HG03135 (cell line): ENCODE measurements at regions not wholly inside any gene's neighbourhood (a gene's known extent, or its start where the extent isn't known, plus 50 kb on each side); places are given as distances from the start of the nearest gene placed in this dataset.
"Not testable (repeated sequence)": the region's sequence is repeated elsewhere in the genome, so short reads cannot be mapped to it uniquely, and the experiment has no call there.

ENCODE experiments used
- ATAC-seq: cut with Tn5 transposase; IDR thresholded peaks from one replicate; pipeline ENCODE4 v1.9.1; 2021; ENCODE audit warnings: mild to moderate bottlenecking, moderate library complexity; ENCODE audit not compliant: unreplicated experiment

- no peak for ATAC-seq
These were observed 1007.2 kb downstream of the REEP3 start for GRCh38 chr10:64528294-64529002.

GRCh38 chr10:64529003-64529350 is 1007.8 kb downstream of the REEP3 start:
- no peak for ATAC-seq

- no peak for ATAC-seq
These were observed 1013.4 kb downstream of the REEP3 start for GRCh38 chr10:64534616-64535015.

- no peak for ATAC-seq
These were observed 1014.1 kb downstream of the REEP3 start for GRCh38 chr10:64535131-64535867.

GRCh38 chr10:64537112-64537511 is 1015.9 kb downstream of the REEP3 start:
- ATAC-seq, result no peak

GRCh38 chr10:64537928-64538327 is 1016.7 kb downstream of the REEP3 start:
- ATAC-seq, result no peak

GRCh38 chr10:64546073-64546472 is 1024.9 kb downstream of the REEP3 start:
- no peak for ATAC-seq

- ATAC-seq, result no peak
These were observed 1026.0 kb downstream of the REEP3 start for GRCh38 chr10:64547168-64547567.

- no peak for ATAC-seq
These were observed 1034.5 kb downstream of the REEP3 start for GRCh38 chr10:64555666-64556065.

GRCh38 chr10:64558094-64558835 is 1037.1 kb downstream of the REEP3 start:
- no peak for ATAC-seq

- ATAC-seq, result no peak
These were observed 1049.9 kb downstream of the REEP3 start for GRCh38 chr10:64571056-64571455.

GRCh38 chr10:64573623-64574325 is 1052.6 kb downstream of the REEP3 start:
- no peak for ATAC-seq

GRCh38 chr10:64574371-64574770 is 1053.2 kb downstream of the REEP3 start:
- ATAC-seq, result no peak

GRCh38 chr10:64576497-64576896 is 1055.3 kb downstream of the REEP3 start:
- no peak for ATAC-seq

GRCh38 chr10:64578757-64579156 is 1057.6 kb downstream of the REEP3 start:
- ATAC-seq, result not testable (repeated sequence)

- ATAC-seq, result no peak
These were observed 1065.8 kb downstream of the REEP3 start for GRCh38 chr10:64586934-64587503.

GRCh38 chr10:64594072-64594471 is 1072.9 kb downstream of the REEP3 start:
- ATAC-seq, result no peak

GRCh38 chr10:64598600-64598999 is 1077.4 kb downstream of the REEP3 start:
- ATAC-seq, result no peak

GRCh38 chr10:64601298-64601697 is 1080.1 kb downstream of the REEP3 start:
- ATAC-seq, result no peak

GRCh38 chr10:64617085-64617484 is 1095.9 kb downstream of the REEP3 start:
- no peak for ATAC-seq

- no peak for ATAC-seq
These were observed 1097.9 kb downstream of the REEP3 start for GRCh38 chr10:64619102-64619501.
